GM12878 (cell line): ENCODE measurements at regions not wholly inside any gene's neighbourhood (a gene's known extent, or its start where the extent isn't known, plus 50 kb on each side); places are given as distances from the start of the nearest gene placed in this dataset.

Experiments
- BCL11A ChIP-seq: IDR thresholded peaks from 2 replicates; pipeline ENCODE4 v1.6.1; 2011; ENCODE audit warnings: low read depth, low read length
- HDAC6 ChIP-seq: fragments of 200-600 bp; sonication (generic); IDR thresholded peaks from one replicate; pipeline ENCODE4 v1.8.0; 2017; ENCODE audit warnings: antibody characterized with exemption; ENCODE audit not compliant: unreplicated experiment
- NFYB ChIP-seq: IDR thresholded peaks from 2 replicates; pipeline ENCODE4 v1.6.1; 2011; ENCODE audit warnings: low read depth, mild to moderate bottlenecking, low read length, improper control_type of control experiment, moderate library complexity; ENCODE audit not compliant: insufficient read depth
- NR2F1 ChIP-seq: fragments of 450-650 bp; conservative IDR thresholded peaks from 2 replicates; pipeline ENCODE4 v1.6.1; 2017; ENCODE audit warnings: mild to moderate bottlenecking
- PRDM15 ChIP-seq: fragments of 450-650 bp; formaldehyde crosslinking; IDR thresholded peaks from 2 replicates; pipeline ENCODE4 v1.4.0; 2020; ENCODE audit warnings: mild to moderate bottlenecking, moderate library complexity
- STAT3 ChIP-seq: IDR thresholded peaks from 2 replicates; pipeline ENCODE4 v1.6.1; 2011; ENCODE audit warnings: low read depth, low read length, improper control_type of control experiment
- SUZ12 ChIP-seq: fragments of 200-600 bp; sonication (generic); IDR thresholded peaks from one replicate; pipeline ENCODE4 v1.6.1; 2018; ENCODE audit warnings: antibody characterized with exemption, mild to moderate bottlenecking; ENCODE audit not compliant: unreplicated experiment
- TARDBP ChIP-seq: IDR thresholded peaks from 2 replicates; pipeline ENCODE4 v1.6.1; 2016; ENCODE audit warnings: borderline replicate concordance
- USF1 ChIP-seq: IDR thresholded peaks from 2 replicates; pipeline ENCODE4 v1.6.1; 2011; ENCODE audit warnings: borderline replicate concordance, low read depth, mild to moderate bottlenecking, moderate library complexity, mixed read lengths, low read length; ENCODE audit not compliant: insufficient read depth; ENCODE audit errors: extremely low read length
- ZNF687 ChIP-seq: fragments of 450-650 bp; IDR thresholded peaks from 2 replicates; pipeline ENCODE4 v1.6.1; 2017; ENCODE audit warnings: mild to moderate bottlenecking, moderate library complexity
- TF ChIP-seq, protein P1 (sequence below): fragments of 150-350 bp; IDR thresholded peaks from 2 replicates; pipeline ENCODE4 v1.6.1; 2016; ENCODE audit warnings: low read depth, low read length
- TF ChIP-seq, protein P2 (sequence below): IDR thresholded peaks from 2 replicates; pipeline ENCODE4 v1.6.1; 2012; ENCODE audit warnings: low read depth, low read length, improper control_type of control experiment

DNA sequence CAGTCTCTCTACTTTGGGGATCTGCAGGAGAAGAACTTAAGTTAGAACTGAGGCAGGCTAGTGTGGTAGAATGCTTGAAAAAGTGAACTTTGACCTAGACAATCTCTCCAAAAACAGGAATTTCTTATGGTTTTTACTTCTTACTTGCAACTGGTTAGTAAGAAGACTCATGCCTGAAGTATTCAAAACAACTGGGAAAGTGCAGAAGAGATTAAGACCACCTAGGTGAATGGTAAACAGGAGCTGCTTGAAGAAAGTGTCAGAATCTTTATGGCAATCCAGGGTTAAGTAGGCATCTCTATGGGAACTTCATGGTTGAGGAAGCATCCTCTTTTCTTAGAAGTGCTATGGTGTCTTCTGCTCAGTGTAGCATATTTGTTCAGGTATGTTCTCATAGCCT, 428.6 kb upstream of the TLE4 start (continued):
- TF ChIP-seq NFYB (no peak), STAT3 (no peak), ZNF687 (no peak), USF1 (no peak), NR2F1 (no peak), TARDBP (no peak), PRDM15 (CRISPR knock-in tag) (no peak), HDAC6 (no peak), SUZ12 (no peak), BCL11A (no peak)
- TF ChIP-seq, protein P1, sequence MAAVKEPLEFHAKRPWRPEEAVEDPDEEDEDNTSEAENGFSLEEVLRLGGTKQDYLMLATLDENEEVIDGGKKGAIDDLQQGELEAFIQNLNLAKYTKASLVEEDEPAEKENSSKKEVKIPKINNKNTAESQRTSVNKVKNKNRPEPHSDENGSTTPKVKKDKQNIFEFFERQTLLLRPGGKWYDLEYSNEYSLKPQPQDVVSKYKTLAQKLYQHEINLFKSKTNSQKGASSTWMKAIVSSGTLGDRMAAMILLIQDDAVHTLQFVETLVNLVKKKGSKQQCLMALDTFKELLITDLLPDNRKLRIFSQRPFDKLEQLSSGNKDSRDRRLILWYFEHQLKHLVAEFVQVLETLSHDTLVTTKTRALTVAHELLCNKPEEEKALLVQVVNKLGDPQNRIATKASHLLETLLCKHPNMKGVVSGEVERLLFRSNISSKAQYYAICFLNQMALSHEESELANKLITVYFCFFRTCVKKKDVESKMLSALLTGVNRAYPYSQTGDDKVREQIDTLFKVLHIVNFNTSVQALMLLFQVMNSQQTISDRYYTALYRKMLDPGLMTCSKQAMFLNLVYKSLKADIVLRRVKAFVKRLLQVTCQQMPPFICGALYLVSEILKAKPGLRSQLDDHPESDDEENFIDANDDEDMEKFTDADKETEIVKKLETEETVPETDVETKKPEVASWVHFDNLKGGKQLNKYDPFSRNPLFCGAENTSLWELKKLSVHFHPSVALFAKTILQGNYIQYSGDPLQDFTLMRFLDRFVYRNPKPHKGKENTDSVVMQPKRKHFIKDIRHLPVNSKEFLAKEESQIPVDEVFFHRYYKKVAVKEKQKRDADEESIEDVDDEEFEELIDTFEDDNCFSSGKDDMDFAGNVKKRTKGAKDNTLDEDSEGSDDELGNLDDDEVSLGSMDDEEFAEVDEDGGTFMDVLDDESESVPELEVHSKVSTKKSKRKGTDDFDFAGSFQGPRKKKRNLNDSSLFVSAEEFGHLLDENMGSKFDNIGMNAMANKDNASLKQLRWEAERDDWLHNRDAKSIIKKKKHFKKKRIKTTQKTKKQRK, result no peak
- TF ChIP-seq, protein P2, sequence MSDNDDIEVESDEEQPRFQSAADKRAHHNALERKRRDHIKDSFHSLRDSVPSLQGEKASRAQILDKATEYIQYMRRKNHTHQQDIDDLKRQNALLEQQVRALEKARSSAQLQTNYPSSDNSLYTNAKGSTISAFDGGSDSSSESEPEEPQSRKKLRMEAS, result no peak
